Thyroid gland (tissue), 4 donors: ENCODE measurements at regions not wholly inside any gene's neighbourhood (a gene's known extent, or its start where the extent isn't known, plus 50 kb on each side); places are given as distances from the start of the nearest gene placed in this dataset.

ENCODE experiments used
- DNase-seq, 2 donors: peaks; one replicate each; pipeline ENCODE4 v3.0.0-alpha.2; 2019
- H3K27ac ChIP-seq, 3 donors: fragments of 200-600 bp; sonication (generic); 1 replicate in 2 of 3; 2 replicates in 1 of 3; pipeline ENCODE4 v1.5.1; 2016 to 2019; ENCODE audit warnings: mild to moderate bottlenecking in 1 of 3, moderate library complexity in 1 of 3
- H3K27me3 ChIP-seq: fragments of 200-600 bp; sonication (generic); one replicate; pipeline ENCODE4 v1.5.1; 2019
- H3K36me3 ChIP-seq, 2 donors: fragments of 200-600 bp; sonication (generic); one replicate each; pipeline ENCODE4 v1.5.1; 2016 to 2019
- H3K4me1 ChIP-seq, 2 donors: fragments of 200-600 bp; sonication (generic); one replicate each; pipeline ENCODE4 v1.5.1; 2017 to 2019
- H3K4me3 ChIP-seq, 3 donors: fragments of 200-600 bp; sonication (generic); replicated peaks in 1 of 3; 1 replicate in 2 of 3; 2 replicates in 1 of 3; pipeline ENCODE4 v1.5.1; 2016; ENCODE audit warnings: mild to moderate bottlenecking in 1 of 3
- H3K9me3 ChIP-seq: fragments of 200-600 bp; sonication (generic); one replicate; pipeline ENCODE4 v1.5.1; 2017
- POLR2A ChIP-seq, 2 donors: fragments of 450-650 bp; IDR thresholded peaks; one replicate each; pipeline ENCODE4 v1.6.1; 2017; ENCODE audit warnings: antibody characterized with exemption in 2 of 2, mild to moderate bottlenecking in 2 of 2, moderate library complexity in 1 of 2
- WGBS, 2 donors: methylation state at CpG; one replicate each; pipeline ENCODE4 v1.1.5; 2017; 5-methylcytosine and 5-hydroxymethylcytosine counted together
- intact Hi-C: fragments of 100-400 bp; cut with DNase I; formaldehyde crosslinking; loops from one replicate; pipeline ENCODE4 v1.15.1; 2023
- TF ChIP-seq, protein P1 (sequence below), 6 experiments: fragments of 200-600 bp in 3 of 6; fragments of 450-650 bp in 3 of 6; sonication (generic) in 3 of 6; IDR thresholded peaks; one replicate each; pipeline ENCODE4 v1.5.1; 2016 to 2019; ENCODE audit warnings: antibody characterized with exemption in 6 of 6, mild to moderate bottlenecking in 2 of 6, inconsistent platforms in 1 of 6, moderate library complexity in 1 of 6

DNA sequence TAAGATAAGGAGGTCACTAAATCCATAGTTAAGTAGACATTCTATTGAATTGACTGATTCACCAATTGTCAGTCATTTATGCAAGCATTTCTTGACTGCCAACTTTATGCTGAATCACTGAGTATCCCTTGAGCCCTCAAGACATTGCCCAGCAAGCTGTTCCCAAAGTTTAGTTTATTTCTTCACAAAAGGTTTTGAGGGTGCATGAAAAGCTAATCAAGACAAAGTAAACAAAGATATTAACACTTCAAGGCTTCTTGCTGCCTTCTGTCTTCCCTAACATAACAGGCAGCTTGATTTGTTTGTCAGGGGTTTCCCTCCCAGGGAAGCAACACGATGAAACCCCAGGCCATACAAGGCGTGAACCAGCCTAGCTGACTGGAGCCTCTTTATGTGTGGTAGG lies 374.4 kb downstream of the SPRY2 start:
- no peaks in the 10 kb centered on the region for H3K27me3 ChIP-seq
- no peaks in the 10 kb centered on the region for H3K9me3 ChIP-seq
- no peak for DNase-seq
- H3K36me3 ChIP-seq = no peaks in the 10 kb centered on the region
- no peak overlapping the region for H3K27ac ChIP-seq
- 44 to 60% methylated on average over 2 of the region's 2 CpGs for WGBS, 2 donors
- no peak overlapping the region for H3K4me3 ChIP-seq
- intact Hi-C loops = no loop called here
- no peak for TF ChIP-seq POLR2A (IDR thresholded peaks at IDR 0.05)
- TF ChIP-seq, protein P1, sequence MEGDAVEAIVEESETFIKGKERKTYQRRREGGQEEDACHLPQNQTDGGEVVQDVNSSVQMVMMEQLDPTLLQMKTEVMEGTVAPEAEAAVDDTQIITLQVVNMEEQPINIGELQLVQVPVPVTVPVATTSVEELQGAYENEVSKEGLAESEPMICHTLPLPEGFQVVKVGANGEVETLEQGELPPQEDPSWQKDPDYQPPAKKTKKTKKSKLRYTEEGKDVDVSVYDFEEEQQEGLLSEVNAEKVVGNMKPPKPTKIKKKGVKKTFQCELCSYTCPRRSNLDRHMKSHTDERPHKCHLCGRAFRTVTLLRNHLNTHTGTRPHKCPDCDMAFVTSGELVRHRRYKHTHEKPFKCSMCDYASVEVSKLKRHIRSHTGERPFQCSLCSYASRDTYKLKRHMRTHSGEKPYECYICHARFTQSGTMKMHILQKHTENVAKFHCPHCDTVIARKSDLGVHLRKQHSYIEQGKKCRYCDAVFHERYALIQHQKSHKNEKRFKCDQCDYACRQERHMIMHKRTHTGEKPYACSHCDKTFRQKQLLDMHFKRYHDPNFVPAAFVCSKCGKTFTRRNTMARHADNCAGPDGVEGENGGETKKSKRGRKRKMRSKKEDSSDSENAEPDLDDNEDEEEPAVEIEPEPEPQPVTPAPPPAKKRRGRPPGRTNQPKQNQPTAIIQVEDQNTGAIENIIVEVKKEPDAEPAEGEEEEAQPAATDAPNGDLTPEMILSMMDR (IDR thresholded peaks at IDR 0.05) = no peak
- no peaks in the 10 kb centered on the region for H3K4me1 ChIP-seq

DNA sequence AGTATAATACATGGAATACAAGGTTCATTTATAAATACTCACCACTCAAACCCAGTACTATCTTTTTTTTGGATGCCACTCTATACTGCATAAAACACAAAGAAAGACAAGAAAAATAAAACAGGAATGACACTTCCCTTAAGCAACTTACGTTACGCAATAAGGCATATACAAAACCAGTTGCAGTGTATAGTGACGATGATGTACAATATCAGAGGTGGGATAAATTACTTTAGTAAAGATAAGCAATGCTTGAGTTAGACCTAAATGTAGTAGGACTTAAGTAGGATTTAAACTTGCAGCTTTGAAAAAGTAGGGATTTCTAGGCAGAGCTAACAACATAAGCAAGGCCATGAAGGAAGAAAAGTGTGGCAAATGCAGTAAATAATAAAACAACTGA lies 374.9 kb downstream of the SPRY2 start:
- Histone ChIP-seq H3K9me3 (no peaks in the 10 kb centered on the region), H3K4me3 (no peak overlapping the region), H3K27ac (no peak overlapping the region), H3K4me1 (no peaks in the 10 kb centered on the region), H3K27me3 (no peaks in the 10 kb centered on the region), H3K36me3 (no peaks in the 10 kb centered on the region)
- intact Hi-C loops = no loop called here
- 90 to 93% methylated on average over 3 of the region's 3 CpGs for WGBS, 2 donors
- TF ChIP-seq, protein P1 (IDR thresholded peaks at IDR 0.05) = no peak
- no peak for TF ChIP-seq POLR2A (IDR thresholded peaks at IDR 0.05)
- DNase-seq = no peak

DNA sequence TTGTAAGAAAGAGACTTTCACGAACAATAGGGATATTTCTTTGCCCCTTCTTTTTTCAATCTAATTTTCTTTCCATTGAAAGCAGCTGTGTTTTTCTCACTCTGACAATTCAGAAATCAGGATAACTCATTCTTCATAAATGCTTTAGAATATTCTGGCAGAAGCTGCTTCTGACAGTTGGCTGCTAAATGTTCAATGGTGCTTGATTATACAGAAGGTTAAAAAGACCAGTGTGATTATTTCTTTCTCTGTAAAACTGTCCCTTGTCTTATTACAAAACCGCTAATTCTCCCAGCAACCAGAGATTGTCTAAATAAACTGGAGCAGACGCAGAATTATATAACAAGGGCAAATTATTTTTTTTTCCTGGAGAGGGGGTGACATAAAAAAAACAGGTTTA lies 394.4 kb downstream of the SPRY2 start:
- no peak for DNase-seq
- intact Hi-C loops = no loop called here
- TF ChIP-seq POLR2A (IDR thresholded peaks at IDR 0.05) = no peak
- TF ChIP-seq, protein P1 (IDR thresholded peaks at IDR 0.05) = no peak
- no peaks in the 10 kb centered on the region for H3K4me1 ChIP-seq
- 87 to 90% methylated on average over 3 of the region's 3 CpGs for WGBS, 2 donors
- no peaks in the 10 kb centered on the region for H3K36me3 ChIP-seq
- no peaks in the 10 kb centered on the region for H3K27me3 ChIP-seq
- H3K27ac ChIP-seq = no peak overlapping the region
- no peak overlapping the region for H3K4me3 ChIP-seq
- H3K9me3 ChIP-seq = no peaks in the 10 kb centered on the region

DNA sequence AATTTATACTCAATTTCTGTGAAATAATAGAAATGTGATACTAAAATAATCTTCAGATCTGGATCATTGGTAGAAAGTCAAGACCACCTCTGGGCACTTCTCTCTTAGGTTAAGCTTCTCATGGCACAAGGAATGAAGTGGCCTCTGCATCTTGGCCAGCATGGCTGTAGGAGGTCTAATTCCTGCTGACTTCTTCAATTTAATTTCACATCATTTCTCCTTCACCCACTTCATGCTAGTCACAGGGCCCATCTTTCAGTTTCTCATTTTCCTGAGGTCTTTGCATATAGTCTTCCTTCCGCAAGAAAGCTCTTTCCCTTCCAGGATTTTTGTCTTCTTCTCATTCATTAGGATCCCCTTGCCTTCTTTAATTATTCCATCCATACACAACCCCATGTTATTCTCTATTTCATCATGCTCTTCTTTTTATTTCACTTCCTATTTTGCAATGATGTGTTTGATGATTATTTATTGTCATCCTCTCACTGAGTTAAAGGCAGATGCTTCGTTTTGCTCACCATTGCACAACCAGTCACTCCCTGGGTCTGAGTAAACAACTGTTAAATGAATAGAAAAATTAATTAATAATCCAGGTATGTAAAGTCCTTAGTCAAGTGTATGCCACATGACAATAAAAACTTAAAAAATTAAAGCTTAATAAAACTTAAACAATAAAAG lies 397.4 kb downstream of the SPRY2 start:
- Histone ChIP-seq H3K27me3 (no peaks in the 10 kb centered on the region), H3K9me3 (no peaks in the 10 kb centered on the region), H3K4me1 (no peaks in the 10 kb centered on the region), H3K4me3 (no peak overlapping the region), H3K27ac (no peak overlapping the region), H3K36me3 (no peaks in the 10 kb centered on the region)
- no peak for DNase-seq
- intact Hi-C loops = no loop called here
- TF ChIP-seq, protein P1 (IDR thresholded peaks at IDR 0.05) = no peak
- TF ChIP-seq POLR2A (IDR thresholded peaks at IDR 0.05) = no peak
- WGBS, 2 donors = 90 to 95% methylated on average over 2 of the region's 2 CpGs

DNA sequence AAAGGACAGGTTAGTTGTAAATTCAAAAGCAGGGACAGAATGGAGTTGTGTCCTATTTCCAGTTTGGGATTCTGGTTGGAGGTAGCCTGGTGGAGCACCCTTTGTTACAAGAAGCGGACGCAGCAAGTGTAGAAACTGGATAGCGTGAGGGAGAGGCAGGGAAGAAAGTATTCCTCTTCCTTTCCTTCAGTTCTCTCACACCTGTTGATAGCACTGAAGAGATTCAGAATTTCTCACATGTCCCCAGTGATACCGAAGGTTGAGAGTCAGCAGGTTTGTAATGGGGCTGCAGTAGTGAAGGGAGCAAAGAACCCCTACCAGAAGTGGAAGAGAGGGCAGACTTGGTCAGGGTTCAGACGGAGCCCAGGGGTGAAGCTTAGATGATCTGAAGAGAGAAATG lies 399.2 kb downstream of the SPRY2 start:
- H3K27me3 ChIP-seq = no peaks in the 10 kb centered on the region
- TF ChIP-seq, protein P1 (IDR thresholded peaks at IDR 0.05) = no peak
- no peak for TF ChIP-seq POLR2A (IDR thresholded peaks at IDR 0.05)
- 94 to 96% methylated on average over 5 of the region's 5 CpGs for WGBS, 2 donors
- H3K4me1 ChIP-seq = no peaks in the 10 kb centered on the region
- DNase-seq = no peak
- H3K27ac ChIP-seq = no peak overlapping the region
- H3K9me3 ChIP-seq = no peaks in the 10 kb centered on the region
- H3K36me3 ChIP-seq = no peaks in the 10 kb centered on the region
- no peak overlapping the region for H3K4me3 ChIP-seq
- intact Hi-C loops = no loop called here
